ENCODE measurements at regions not wholly inside any gene's neighbourhood (a gene's known extent, or its start where the extent isn't known, plus 50 kb on each side); places are given as distances from the start of the nearest gene placed in this dataset.

- no peak for DNase-seq
Observed at GRCh38 chr14:101069666-101070362, 166.3 kb upstream of the RTL1 start.

- no peak for DNase-seq
Observed at GRCh38 chr14:101070540-101071492, 167.3 kb upstream of the RTL1 start.

GRCh38 chr14:101071493-101071906 is 168.0 kb upstream of the RTL1 start:
- DNase-seq, result no peak

GRCh38 chr14:101072070-101072469 is 168.5 kb upstream of the RTL1 start:
- no peak for DNase-seq

GRCh38 chr14:101072531-101072930 is 169.0 kb upstream of the RTL1 start:
- no peak for DNase-seq

GRCh38 chr14:101072945-101073597 is 169.5 kb upstream of the RTL1 start:
- no peak for DNase-seq

- DNase-seq, result no peak
Observed at GRCh38 chr14:101073598-101073965, 170.1 kb upstream of the RTL1 start.

GRCh38 chr14:101074196-101075024 is 170.9 kb upstream of the RTL1 start:
- DNase-seq, result no peak

- no peak for DNase-seq
Observed at GRCh38 chr14:101075025-101075800, 171.7 kb upstream of the RTL1 start.

GRCh38 chr14:101075801-101076413 is 172.4 kb upstream of the RTL1 start:
- DNase-seq, result no peak

- no peak for DNase-seq
Observed at GRCh38 chr14:101076451-101077198, 173.1 kb upstream of the RTL1 start.

- no peak for DNase-seq
Observed at GRCh38 chr14:101077481-101078074, 174.1 kb upstream of the RTL1 start.

GRCh38 chr14:101078170-101078891 is 174.8 kb upstream of the RTL1 start:
- DNase-seq, result no peak

GRCh38 chr14:101078892-101079221 is 175.3 kb upstream of the RTL1 start:
- DNase-seq, result no peak

GRCh38 chr14:101080922-101081593 is 177.5 kb upstream of the RTL1 start:
- no peak for DNase-seq

GRCh38 chr14:101082036-101082435 is 178.5 kb upstream of the RTL1 start:
- no peak for DNase-seq

GRCh38 chr14:101082436-101083384 is 179.2 kb upstream of the RTL1 start:
- DNase-seq, result no peak

Measured in CD4-positive, alpha-beta T cell treated with Interleukin-17A for 1 hour (primary cell).